Pancreas (tissue), 10 donors: ENCODE measurements at regions not wholly inside any gene's neighbourhood (a gene's known extent, or its start where the extent isn't known, plus 50 kb on each side); places are given as distances from the start of the nearest gene placed in this dataset.

Experiments used
- ATAC-seq, 4 donors: fragments of 200-7000 bp; cut with Tn5 transposase; one replicate each; pipeline versions ENCODE4 v1.8.0 to v1.9.1; 2020; ENCODE audit warnings: mild to moderate bottlenecking in 4 of 4, moderate library complexity in 4 of 4
- DNase-seq, 6 donors: peaks; one replicate each; pipeline ENCODE4 v3.0.0-alpha.2; 2020
- FAIRE-seq: peaks from 2 replicates; lab custom pipeline; 2012; peaks lifted over from hg19 to GRCh38; lab: Jason Lieb, UNC
- H3K27ac ChIP-seq, 4 donors: fragments of 200-600 bp; sonication (generic); 1 replicate in 3 of 4; 2 replicates in 1 of 4; pipeline versions ENCODE4 v1.5.0 to v1.8.0; 2020
- H3K27me3 ChIP-seq, 4 donors: fragments of 200-600 bp; one replicate each; pipeline ENCODE4 v1.8.0; 2021
- H3K36me3 ChIP-seq, 3 donors: fragments of 200-600 bp; sonication (generic) in 1 of 3; one replicate each; pipeline versions ENCODE4 v1.5.0 to v1.8.0; 2020 to 2021
- H3K4me1 ChIP-seq, 3 donors: fragments of 200-600 bp; one replicate each; pipeline ENCODE4 v1.8.0; 2021
- H3K4me3 ChIP-seq, 4 donors: fragments of 200-600 bp; sonication (generic) in 2 of 4; one replicate each; pipeline versions ENCODE4 v1.5.0 to v1.8.0; 2020 to 2021
- H3K9me3 ChIP-seq, 4 donors: fragments of 200-600 bp; one replicate each; pipeline ENCODE4 v1.8.0; 2021
- CTCF ChIP-seq, 4 donors: fragments of 200-600 bp; sonication (generic) in 3 of 4; IDR thresholded peaks; one replicate each; pipeline versions ENCODE4 v1.5.0 to v1.8.0; 2021; ENCODE audit warnings: antibody characterized with exemption in 4 of 4
- WGBS, 2 donors: extraction: QIAGEN DNeasy Blood & Tissue Kit; methylation state at CpG; one replicate each; pipeline ENCODE4 v1.1.7; 2013; 5-methylcytosine and 5-hydroxymethylcytosine counted together
- intact Hi-C, 3 donors: fragments of 100-400 bp; cut with DNase I; formaldehyde crosslinking; loops; one replicate each; pipeline versions ENCODE4 v1.11.1 to v1.14.2; 2022
- donor health status: healthy with polysubstance abuse.
- donor health status: DM: no; HTN: no; CAD: no; lungs with moderate emphysema.
- donor health status: DM: no; HTN: no; CAD: no.
- donor health status: control.
- donor health status: control.
- donor health status: Bipolar disorder and iron deficiency.
- donor health status: DM: yes; HTN: yes; CAD: no.
- donor health status: DM: no; HTN: no; CAD: no.
- donor health status: DM: no; HTN: no; CAD: no.
- donor health status: DM: yes; HTN: yes; CAD: no.

GRCh38 chr13:99650410-99650809, 149.1 kb downstream of the TM9SF2 start:
- intact Hi-C loops, result no loop called here
- no peak for ATAC-seq
- Histone ChIP-seq H3K4me1 (no peaks in the 10 kb centered on the region), H3K4me3 (no peak overlapping the region), H3K9me3 (no peaks in the 10 kb centered on the region), H3K27ac (no peak overlapping the region), H3K27me3 (no peaks in the 10 kb centered on the region), H3K36me3 (no peaks in the 10 kb centered on the region)
- 93 to 100% methylated on average over 1 of the region's 1 CpG for WGBS, 2 donors
- FAIRE-seq, result no peak
- TF ChIP-seq CTCF (IDR thresholded peaks at IDR 0.05), result no peak
- no peak for DNase-seq

GRCh38 chr13:99648927-99649326, 147.7 kb downstream of the TM9SF2 start:
- no peak overlapping the region for H3K27ac ChIP-seq
- ATAC-seq (no peak), DNase-seq (no peak), FAIRE-seq (no peak)
- H3K27me3 ChIP-seq, result no peaks in the 10 kb centered on the region
- H3K4me1 ChIP-seq, result no peaks in the 10 kb centered on the region
- H3K4me3 ChIP-seq, result no peak overlapping the region
- H3K9me3 ChIP-seq, result no peaks in the 10 kb centered on the region
- 90 to 92% methylated on average over 4 of the region's 4 CpGs for WGBS, 2 donors
- intact Hi-C loops, result no loop called here
- no peak for TF ChIP-seq CTCF (IDR thresholded peaks at IDR 0.05)
- no peaks in the 10 kb centered on the region for H3K36me3 ChIP-seq

- WGBS, 2 donors, result 64% methylated on average over 8 of the region's 8 CpGs
- no peak for TF ChIP-seq CTCF (IDR thresholded peaks at IDR 0.05)
- ATAC-seq (no peak), DNase-seq (no peak), FAIRE-seq (no peak)
- Histone ChIP-seq H3K4me1 (no peaks in the 10 kb centered on the region), H3K9me3 (no peaks in the 10 kb centered on the region), H3K27ac (no peak overlapping the region), H3K27me3 (no peaks in the 10 kb centered on the region), H3K36me3 (no peaks in the 10 kb centered on the region), H3K4me3 (no peak overlapping the region)
- intact Hi-C loops, result no loop called here
Observed at GRCh38 chr13:99648066-99648665, 146.9 kb downstream of the TM9SF2 start.

- intact Hi-C loops, result no loop called here
- no peak for FAIRE-seq
Observed at GRCh38 chr13:99647596-99647985, 146.3 kb downstream of the TM9SF2 start.

More at GRCh38 chr13:99647596-99647985, 146.3 kb downstream of the TM9SF2 start:
- ATAC-seq (no peak), DNase-seq (no peak)
- Histone ChIP-seq H3K27ac (no peak overlapping the region), H3K27me3 (no peaks in the 10 kb centered on the region), H3K36me3 (no peaks in the 10 kb centered on the region), H3K4me3 (no peak overlapping the region), H3K4me1 (no peaks in the 10 kb centered on the region), H3K9me3 (no peaks in the 10 kb centered on the region)
- TF ChIP-seq CTCF (IDR thresholded peaks at IDR 0.05), result no peak
- 76 to 86% methylated on average over 4 of the region's 4 CpGs for whole genome bisulfite sequencing, 2 donors
